ENCODE measurements at regions not wholly inside any gene's neighbourhood (a gene's known extent, or its start where the extent isn't known, plus 50 kb on each side); places are given as distances from the start of the nearest gene placed in this dataset.

GRCh38 chr10:28857164-28857563 is 179.8 kb downstream of the BAMBI start:
- Histone ChIP-seq H3K36me3 (ENCODE audit: control insufficient read depth, insufficient read depth, low read length) (no peaks in the 10 kb centered on the region), H3K9me1 (ENCODE audit: control insufficient read depth, insufficient read depth, low read length) (no peaks in the 10 kb centered on the region), H3K27me3 (ENCODE audit: control insufficient read depth in 2 of 2, insufficient read depth in 2 of 2, low read length in 2 of 2) (no peaks in the 10 kb centered on the region), H3K4me3 (no peak overlapping the region), H3K27ac (ENCODE audit: extremely low read depth, low read depth, low read length) (no peak overlapping the region), H3K4me1 (replicated peaks in 1 of 2; ENCODE audit: control insufficient read depth in 2 of 2, insufficient read depth in 2 of 2, low read length in 2 of 2) (peaks cover 0 to 5% of the 10 kb centered on the region in 2 experiments; a peak in 2 of 5 replicates), H4K20me1 (replicated peaks; ENCODE audit: control insufficient read depth, insufficient read depth, low read length) (no peaks in the 10 kb centered on the region), H3K9me3 (replicated peaks; ENCODE audit: control insufficient read depth, insufficient read depth, low read depth, low read length) (peaks cover 3% of the 10 kb centered on the region; the same call in 1 of the 2 replicates), H3K4me2 (ENCODE audit: insufficient read depth, low read length) (no peak overlapping the region), H2AFZ (ENCODE audit: low read depth, low read length) (no peak overlapping the region), H3K9ac (ENCODE audit: insufficient read depth in 1 of 2, low read depth in 2 of 2, low read length in 2 of 2) (no peak overlapping the region), H3K79me2 (ENCODE audit: control insufficient read depth, insufficient read depth, low read length) (no peaks in the 10 kb centered on the region)
- ATAC-seq (no peak), FAIRE-seq (no peak), DNase-seq (ENCODE audit: extremely low read depth in 1 of 4, low spot score in 3 of 4) (no peak)
- in situ Hi-C loops (cut with MboI) (no loop called here), intact Hi-C loops (cut with micrococcal nuclease) (no loop called here)
- TF ChIP-seq, protein P1, sequence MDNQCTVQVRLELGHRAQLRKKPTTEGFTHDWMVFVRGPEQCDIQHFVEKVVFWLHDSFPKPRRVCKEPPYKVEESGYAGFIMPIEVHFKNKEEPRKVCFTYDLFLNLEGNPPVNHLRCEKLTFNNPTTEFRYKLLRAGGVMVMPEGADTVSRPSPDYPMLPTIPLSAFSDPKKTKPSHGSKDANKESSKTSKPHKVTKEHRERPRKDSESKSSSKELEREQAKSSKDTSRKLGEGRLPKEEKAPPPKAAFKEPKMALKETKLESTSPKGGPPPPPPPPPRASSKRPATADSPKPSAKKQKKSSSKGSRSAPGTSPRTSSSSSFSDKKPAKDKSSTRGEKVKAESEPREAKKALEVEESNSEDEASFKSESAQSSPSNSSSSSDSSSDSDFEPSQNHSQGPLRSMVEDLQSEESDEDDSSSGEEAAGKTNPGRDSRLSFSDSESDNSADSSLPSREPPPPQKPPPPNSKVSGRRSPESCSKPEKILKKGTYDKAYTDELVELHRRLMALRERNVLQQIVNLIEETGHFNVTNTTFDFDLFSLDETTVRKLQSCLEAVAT (IDR thresholded peaks at IDR 0.05): no peak
- TF ChIP-seq TSC22D4 (tag; IDR thresholded peaks at IDR 0.05): no peak
- TF ChIP-seq, protein P2, sequence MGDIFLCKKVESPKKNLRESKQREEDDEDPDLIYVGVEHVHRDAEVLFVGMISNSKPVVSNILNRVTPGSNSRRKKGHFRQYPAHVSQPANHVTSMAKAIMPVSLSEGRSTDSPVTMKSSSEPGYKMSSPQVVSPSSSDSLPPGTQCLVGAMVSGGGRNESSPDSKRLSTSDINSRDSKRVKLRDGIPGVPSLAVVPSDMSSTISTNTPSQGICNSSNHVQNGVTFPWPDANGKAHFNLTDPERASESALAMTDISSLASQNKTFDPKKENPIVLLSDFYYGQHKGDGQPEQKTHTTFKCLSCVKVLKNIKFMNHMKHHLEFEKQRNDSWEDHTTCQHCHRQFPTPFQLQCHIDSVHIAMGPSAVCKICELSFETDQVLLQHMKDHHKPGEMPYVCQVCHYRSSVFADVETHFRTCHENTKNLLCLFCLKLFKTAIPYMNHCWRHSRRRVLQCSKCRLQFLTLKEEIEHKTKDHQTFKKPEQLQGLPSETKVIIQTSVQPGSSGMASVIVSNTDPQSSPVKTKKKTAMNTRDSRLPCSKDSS (IDR thresholded peaks at IDR 0.05; ENCODE audit: low read depth, partially characterized antibody): peak; percentile 42
- peak; percentile 15 to 47; a peak in 1 of 4 replicates for TF ChIP-seq TRIM24 (IDR thresholded peaks at IDR 0.05)
- peak; percentile 68; the same call in 1 of the 2 replicates for TF ChIP-seq TRIM28 (IDR thresholded peaks at IDR 0.05)
- 0 out of 3 replicates have a peak, but pooled peaks of 1 of the 2 experiments have one; percentile 59 for TF ChIP-seq CBX3 (IDR thresholded peaks at IDR 0.05; ENCODE audit: borderline replicate concordance in 1 of 2, low read length in 2 of 2)
- TF ChIP-seq CTCF (IDR thresholded peaks at IDR 0.05 in 2 of 3, conservative IDR thresholded peaks at IDR 0.05 in 1 of 3; ENCODE audit: insufficient read depth in 2 of 3, low read depth in 1 of 3, low read length in 3 of 3): no peak
- no peak for TF ChIP-seq RHOXF2B (CRISPR knock-in tag; conservative IDR thresholded peaks at IDR 0.05)
- TF ChIP-seq MECOM (CRISPR knock-in tag; IDR thresholded peaks at IDR 0.05): no peak
- WGBS (ENCODE audit: insufficient coverage, low coverage, missing lambda C conversion rate): 68% methylated on average over 2 of the region's 2 CpGs
- no TSS peak for BruUV-seq (replicated peaks)
- POLR2A ChIA-PET: interaction anchor here (0.6 kb wide), 1 partner anchor 46 kb away, joined by 3 read pairs; no protein-coding TSS in a partner anchor
- CTCF ChIA-PET (ENCODE audit: low intra/inter-chr PET ratio): no interaction called here
